ENCODE measurements at regions not wholly inside any gene's neighbourhood (a gene's known extent, or its start where the extent isn't known, plus 50 kb on each side); places are given as distances from the start of the nearest gene placed in this dataset.
A peak's percentile ranks its signal among the peaks of the same experiment; 100 is the strongest.
"Not testable (repeated sequence)": the region's sequence is repeated elsewhere in the genome, so short reads cannot be mapped to it uniquely, and the experiment has no call there.

DNA sequence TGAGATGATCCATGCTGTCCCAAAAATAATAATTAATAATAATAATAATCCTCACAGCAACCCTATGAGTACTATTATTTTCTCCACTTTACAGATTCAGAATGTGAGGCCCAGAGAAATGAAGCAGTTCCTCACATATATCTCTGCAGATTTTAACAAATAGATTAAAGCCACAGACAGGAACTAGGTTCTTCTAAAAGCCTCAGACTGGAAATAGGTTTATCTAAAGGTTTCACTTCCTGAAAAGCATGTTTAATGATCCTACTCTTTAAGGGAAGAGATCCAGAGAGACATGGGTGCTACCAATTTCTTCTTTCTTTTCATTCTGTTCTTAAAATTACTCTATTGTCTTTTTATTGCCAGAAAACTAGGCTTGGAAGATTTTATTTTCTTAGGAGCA lies 1079.4 kb upstream of the COX7C start:
- no peak for DNase-seq

DNA sequence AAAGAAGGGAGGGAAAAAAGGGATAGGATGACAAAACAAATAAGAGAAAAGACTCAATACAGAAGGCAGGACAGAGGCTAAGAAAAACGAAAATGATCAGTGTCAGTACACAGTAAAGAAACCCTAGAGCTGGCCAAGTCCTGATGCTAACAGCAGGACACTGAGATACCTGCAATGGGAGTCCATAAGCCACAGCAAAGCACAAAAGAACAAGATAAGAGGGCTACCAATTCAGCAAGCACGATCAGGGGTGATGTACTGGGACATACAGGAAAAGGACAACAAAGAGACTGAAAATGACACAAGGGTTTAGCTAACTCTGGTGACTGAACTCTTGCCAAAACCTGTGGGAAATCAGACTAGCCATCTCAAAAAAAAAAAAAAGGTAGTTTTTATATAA lies 1072.6 kb upstream of the COX7C start:
- DNase-seq: no peak

DNA sequence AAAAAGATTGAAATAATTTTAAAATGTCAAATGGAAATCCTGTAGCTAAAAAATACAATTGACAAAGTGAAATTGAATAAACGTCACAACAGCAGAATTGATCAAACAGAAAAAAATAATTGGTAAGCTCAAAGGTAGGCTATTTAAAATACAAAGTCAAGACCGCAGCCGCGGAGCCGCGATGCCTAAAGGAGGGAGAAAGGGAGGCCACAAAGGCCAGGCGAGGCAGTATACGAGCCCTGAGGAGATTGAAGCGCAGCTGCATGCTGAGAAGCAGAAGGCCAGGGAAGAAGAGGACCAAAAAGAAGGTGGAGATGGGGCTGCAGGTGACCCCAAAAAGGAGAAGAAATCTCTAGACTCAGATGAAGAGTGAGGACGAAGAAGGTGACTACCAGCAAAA lies 1068.5 kb upstream of the COX7C start:
- DNase-seq: no peak

DNA sequence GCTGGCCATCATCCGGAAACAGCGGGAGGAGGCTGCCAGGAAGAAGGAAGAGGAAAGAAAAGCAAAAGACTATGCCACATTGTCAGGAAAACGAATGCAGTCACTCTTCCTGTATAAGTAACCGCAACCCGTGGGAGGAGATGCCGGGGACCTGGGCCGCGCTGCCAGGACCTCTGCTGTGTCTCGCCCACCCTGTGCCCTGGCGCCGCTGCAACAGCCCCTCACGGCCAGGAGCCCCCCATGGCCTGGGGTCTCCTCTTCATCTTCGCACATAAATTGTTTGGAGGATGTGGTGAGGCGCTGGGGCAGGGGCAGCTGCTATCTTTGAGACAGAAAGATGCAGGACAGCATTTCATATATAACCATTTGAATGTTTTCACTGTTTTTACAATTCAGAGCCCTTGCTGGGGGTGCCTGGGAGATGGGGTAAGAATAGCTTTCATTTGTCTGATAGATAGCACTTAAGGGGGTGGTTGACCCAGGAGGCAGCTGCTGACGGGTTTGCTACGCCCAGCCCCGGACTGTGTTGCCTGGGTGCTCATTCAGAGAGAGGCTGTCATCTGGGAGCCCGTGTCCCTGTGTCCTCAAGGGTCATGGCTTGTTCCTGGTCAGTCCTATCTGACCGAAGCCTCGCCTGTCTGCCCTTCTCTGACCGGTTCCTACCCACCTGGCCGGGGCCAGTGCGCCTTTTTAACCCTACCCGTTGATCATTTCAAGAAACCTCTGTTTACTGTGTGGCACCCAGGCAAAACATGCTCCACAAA lies 1067.7 kb upstream of the COX7C start:
- no peak for DNase-seq

DNA sequence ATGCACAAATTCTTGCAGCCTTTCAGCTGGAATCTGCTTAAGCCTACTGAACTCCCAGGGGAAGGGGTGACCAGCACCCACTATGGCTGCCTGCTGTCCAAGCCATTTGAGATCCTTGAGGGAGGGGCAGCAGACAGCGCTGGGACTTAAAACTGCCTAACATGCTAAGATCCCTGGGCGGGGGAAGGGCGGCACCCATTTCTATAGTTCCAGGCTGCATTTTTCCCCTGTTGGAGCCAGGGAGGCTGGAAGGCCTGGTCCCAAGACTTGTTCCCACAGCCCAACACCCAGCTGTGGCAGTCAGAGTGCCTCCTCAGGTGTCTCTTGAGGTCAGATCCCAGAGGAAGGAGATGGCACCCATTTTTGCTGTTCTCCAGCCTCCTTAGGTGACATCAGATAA lies 1061.3 kb upstream of the COX7C start:
- no peak for DNase-seq

DNA sequence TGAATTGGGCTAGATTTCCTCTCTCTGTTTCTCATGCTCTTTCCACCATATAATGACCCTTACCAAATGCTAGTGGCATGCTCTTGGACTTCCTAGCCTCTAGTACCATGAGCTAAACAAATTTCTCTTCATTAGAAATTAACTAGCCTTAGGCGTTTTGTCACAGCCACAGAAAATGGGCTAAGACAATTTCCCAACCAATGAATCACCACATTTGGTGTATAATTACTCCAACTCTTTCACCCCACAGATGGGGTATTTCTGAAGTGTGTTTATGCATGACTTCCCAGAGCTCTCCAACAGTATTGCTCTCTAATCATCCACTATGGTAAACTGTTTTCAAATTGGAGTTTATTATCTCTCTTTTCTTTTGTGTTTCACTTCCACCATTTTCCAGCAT lies 1041.1 kb upstream of the COX7C start:
- no peak for DNase-seq

DNA sequence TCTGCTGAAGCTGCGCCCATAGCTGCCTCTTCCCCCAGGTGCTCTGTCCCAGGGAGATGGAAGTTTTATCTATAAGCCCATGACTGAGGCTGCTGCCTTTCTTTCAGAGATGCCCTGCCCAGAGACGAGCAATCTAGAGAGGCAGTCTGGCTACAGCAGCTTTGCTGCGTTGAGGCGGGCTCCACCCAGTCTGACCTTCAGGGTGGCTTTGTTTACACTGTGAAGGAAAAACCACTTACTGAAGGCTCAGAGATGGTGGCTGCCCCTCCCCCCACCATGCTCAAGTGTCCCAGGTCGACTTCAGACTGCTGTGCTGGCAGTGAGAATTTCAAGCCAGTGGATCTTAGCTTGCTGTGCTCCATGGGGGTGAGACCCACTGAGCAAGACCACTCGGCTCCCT lies 1029.9 kb upstream of the COX7C start:
- not testable (repeated sequence) for DNase-seq

DNA sequence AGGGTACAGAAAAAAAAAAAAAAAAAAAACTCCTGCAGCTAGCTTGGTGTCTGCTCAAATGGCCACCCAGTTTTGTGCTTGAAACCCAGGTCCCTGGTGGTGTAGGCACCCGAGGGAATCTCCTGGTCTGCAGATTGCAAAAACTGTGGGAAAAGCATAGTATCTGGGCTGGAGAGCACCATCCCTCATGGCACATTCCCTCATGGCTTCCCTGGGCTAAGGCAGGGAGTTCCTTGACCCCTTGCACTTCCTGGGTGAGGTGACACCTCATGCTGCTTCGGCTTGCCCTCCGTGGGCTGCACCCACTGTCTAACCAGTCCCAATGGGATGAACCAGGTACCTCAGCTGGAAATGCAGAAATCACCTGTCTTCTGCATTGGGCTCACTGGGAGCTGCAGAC lies 1029.5 kb upstream of the COX7C start:
- DNase-seq: not testable (repeated sequence)

DNA sequence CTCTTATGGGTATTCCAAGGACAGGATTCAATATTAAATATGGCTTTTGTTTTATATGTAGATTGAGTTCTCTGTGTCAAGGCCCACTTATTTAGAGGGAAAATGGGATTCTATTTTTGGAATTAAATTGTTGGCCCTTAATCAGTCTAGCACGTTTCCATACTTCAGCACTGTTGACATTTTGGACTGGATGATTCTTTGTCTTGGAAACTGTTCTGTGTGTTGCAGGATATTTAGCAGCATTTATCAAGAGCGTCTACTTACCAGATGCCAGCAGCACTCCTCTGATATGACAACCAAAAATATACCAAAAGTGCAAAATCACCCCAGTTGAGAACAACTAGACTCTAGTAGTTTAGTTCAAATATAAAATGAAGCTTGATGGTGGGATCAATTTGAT lies 1027.0 kb upstream of the COX7C start:
- no peak for DNase-seq

DNA sequence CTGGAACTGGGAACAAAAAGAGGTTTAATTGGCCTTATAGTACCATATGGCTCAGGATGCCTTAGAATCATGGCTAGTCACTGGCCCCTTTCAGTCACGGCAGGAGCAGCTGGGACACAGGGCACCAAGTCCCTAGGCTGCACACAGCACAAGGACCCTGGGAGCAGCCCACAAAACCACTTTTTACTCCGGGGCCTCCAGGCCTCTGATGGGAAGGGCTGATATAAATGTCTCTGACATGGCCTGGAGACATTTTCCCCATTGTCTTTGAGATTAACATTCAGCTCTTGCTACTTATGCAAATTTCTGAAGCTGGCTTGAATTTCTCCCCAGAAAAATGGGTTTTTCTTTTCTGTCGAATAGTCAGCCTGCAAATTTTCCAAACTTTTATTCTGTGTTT lies 1026.4 kb upstream of the COX7C start:
- no peak for DNase-seq

DNA sequence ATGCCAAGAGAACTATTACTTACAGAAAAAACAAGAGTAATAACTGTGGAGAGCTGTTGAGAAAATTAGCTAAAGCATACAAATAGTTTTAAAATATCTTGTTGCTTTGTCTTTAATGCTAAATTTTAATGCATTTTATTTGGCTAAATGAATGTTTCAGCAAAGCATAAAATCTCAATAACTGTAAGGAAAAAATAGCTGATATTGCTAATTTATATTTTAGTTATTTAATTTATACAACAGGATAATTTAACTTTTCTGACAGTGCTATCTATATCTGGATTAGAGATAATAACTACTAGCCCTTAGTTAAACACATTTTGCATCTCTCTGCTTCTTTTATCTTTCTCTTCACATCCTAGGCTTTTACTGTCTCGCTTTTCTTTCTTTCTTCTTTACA lies 1014.9 kb upstream of the COX7C start:
- no peak for DNase-seq

DNA sequence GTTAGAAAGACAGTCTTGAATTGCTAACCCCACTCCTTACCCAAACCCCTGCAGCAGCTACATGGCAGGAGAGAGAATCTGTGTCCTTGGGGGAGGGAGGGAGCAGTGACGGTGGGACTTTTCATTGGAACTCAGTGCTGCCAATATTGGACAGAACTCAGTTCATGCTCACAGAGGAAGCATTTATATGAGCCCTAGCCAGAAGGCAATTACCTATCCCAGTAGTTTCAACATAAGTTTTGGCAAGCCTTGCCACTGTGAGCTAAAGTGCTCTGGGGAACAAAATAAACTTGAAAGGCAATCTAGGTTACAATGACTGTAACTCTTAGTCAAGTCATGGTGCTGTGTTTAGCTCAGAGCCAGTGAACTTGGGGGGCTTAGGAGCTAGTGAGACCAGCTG lies 1013.4 kb upstream of the COX7C start:
- no peak for DNase-seq

DNA sequence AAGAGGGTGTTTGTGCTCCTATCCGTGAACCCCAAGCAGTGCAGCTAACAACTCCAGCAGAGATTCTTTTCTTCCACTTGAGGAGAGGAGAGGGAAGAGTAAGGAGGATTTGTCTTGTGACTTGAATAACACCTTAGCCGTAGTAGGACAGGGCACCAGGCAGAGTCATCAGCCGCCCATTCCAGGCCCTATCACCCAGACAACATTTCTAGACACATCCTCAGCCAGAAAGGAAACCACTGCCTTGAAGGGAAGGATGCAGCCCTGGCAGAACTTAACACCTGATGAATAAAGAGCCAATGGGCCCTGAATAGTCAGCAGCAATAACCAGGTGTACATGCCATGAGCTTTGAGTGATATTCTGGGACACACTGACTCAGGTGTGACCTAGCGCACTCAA lies 1013.0 kb upstream of the COX7C start:
- DNase-seq: no peak

DNA sequence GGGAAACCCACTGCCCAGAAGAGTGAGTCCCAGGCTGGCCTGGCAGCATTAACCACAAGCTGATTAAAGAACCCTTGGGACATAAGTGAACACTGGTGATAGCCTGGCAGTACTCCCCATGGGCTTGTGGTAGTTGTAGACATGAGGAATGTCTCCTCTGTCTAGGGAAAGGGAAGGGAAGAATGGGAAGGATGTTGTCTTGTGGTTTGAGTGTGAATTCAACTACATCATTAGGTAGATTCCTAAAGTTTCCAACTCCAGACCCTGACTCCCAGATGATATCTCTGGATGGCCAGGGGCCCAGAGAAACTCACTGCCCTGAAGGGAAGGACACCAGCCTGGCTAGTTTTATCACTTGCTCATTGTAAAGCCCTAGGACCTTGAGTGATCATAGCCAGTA lies 1012.4 kb upstream of the COX7C start:
- no peak for DNase-seq

DNA sequence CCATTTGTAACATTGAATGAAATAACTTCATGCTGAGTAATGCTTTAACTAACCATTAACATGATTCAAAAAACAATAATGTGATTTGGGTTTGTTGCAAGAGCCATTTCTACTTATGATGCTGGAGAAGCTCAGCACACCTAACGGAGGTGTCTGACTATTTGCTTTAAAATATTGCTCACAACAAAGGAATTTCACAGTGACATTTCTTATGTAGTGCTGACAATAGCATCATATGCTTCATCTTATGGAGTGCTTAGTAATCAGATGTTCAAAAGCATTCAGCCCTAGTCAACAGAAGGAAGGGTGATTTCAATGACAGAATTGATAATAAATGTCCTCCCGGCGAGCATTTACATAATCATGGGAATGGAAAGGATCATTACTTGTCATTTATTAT lies 1003.3 kb upstream of the COX7C start:
- no peak for DNase-seq

DNA sequence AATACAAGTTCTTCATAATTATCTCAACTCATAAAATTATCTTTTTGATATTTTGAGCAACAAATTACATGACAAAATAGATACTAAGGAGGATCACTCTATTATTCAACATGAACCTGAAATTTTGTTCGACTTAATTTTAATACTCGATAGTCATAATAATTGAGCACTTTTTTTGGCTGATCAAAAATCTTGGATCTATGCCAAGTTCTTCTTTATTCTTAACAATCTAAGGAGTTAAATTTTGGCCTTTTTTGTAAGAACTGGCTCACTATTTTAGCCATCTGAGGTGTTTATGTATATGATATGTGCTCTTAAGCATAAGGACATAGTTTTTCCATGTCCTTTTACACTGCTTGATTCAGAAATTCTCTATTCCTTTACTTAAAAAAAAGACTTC lies 996.1 kb upstream of the COX7C start:
- DNase-seq: no peak

DNA sequence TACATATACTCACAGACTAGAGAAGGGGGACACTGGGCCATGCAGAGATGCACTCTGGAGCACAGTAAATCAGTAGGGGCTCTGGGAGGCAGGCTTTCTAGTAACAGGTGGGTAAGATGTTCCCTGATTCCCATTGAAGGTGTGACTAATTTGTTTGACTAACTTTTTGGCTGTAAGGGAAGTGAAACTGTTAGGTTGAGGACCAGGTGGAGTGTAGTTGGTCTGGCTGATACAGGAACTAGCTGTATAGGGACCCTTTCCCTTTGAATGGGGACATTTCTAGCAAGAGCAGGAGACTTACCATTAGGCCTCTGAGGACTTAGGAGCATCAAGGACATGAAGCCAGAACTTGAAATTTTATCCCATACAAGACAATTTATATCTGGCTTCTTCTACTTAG lies 989.6 kb upstream of the COX7C start:
- DNase-seq: no peak

DNA sequence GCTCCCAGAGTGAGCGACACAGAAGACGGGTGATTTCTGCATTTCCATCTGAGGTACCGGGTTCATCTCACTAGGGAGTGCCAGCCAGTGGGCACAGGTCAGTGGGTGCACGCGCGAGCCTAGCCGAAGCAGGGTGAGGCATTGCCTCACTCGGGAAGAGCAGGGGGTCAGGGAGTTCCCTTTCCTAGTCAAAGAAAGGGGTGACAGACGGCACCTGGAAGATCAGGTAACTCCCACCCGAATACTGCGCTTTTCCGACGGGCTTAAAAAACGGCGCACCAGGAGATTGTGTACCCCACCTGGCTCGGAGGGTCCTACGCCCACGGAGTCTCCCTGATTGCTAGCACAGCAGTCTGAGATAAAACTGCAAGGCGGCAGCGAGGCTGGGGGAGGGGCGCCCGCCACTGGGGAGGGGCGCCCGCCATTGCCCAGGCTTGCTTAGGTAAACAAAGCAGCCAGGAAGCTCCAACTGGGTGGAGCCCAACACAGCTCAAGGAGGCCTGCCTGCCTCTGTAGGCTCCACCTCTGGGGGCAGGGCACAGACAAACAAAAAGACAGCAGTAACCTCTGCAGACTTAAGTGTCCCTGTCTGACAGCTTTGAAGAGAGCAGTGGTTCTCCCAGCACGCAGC lies 979.1 kb upstream of the COX7C start:
- DNase-seq: not testable (repeated sequence)

DNA sequence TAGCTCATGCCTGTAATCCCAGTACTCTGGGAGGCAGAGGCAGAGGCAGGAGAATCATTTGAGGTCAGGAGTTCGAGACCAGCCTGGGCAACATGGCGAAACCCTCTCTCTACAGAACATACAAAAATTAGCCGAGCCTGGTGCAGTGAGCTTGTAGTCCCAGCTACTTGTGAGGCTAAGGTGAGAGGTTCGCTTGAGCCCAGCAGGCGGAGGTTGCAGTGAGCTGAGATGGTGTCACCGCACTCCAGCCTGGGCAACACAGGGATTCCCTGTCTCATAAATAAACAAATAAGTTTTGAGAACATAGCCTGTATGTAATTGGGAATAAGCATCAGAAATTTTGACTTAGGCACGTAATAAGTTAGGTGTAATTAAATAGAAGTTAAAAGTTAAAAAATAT lies 971.7 kb upstream of the COX7C start:
- no peak for DNase-seq

DNA sequence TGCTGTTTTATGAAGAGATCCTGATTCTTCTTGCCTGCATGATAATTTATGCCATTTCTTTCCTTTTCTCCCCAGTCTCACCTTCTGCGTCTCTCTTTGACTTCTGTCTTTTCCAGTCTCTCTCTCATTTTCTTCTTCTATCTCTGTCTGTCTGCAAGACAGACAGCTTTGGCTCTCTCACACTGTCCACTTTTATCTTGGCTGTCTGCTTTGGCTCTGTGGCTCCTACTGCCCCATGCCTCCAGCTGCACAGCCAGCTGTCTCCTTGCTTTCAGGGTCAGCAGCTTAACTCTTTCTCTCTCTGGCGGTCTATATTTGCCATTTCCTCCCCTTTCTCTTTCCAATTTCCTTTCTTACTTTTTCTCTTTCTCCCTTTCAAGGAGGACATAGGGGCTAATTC lies 971.1 kb upstream of the COX7C start:
- DNase-seq: peak; percentile 12 to 26

DNA sequence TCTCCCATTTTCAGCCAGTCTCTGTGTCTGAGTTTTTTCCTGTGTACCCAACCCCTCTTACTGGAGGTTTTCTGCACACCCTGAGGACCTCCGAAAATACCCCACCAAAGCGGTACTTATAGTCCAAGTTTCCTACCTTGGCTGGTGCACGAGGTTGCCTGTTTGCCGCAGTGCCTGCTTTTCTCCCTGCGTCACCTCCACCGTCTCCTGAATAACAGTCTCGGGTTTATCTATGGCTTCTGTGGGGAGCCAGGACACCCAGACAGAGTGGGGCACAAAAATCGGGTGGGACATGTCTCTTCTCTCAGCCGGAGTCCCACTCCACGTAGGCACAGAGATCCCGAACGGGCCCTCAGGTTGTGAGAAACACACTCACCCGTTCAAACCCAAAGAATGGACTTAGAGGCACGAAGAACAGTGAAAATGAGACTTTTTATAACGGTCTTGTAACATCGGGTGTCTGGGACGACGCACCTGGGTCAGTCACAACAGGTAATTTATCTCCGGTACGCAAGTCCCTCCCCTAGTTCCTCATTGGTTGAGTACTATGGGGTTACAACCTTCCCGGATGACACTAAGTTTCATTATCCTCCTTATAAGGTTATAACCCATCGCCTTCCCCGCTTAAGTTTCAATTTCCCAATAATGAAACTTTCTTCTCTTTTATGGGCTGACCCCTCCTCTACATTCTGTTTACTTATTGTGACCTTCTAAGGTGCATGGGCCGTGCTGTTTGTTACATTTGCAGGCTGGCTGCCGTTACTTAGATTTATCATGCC lies 970.2 kb upstream of the COX7C start:
- DNase-seq: no peak

DNA sequence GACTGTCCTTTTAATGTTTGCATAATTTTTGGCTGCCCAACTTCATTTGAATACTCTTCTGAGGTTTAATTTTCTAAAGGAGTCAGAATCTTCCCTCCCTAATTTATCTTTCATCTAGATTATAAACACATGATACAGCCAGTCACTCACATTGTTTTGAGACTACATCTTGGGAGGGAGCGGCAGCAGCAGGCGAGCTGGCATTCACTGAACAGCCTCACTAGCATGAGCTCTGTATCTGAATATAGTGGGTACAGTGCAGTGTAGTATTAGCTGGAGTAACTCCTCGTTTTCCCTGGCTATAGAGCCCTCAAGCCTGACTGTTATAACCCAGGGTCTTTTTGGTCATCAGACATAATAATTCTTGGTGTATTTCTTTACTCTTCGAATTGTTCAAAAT lies 969.2 kb upstream of the COX7C start:
- no peak for DNase-seq

DNA sequence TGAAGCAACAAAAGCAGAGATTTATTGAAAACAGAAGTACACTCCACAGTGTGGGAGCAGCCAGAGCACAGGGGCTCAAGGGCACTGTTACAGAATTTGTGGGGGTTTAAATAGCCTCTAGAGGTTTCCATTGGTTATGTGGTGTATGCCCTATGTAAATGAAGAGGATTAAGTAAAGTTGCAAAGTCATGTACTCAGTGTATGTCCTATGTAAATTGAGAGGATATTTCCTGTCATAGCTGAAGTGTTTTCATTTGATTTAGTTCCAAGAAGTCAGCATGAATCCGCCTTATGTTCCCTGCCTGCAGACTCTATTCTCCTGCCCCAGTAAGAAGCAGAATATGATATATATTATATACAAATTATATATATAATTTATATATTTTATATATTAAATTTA lies 966.0 kb upstream of the COX7C start:
- no peak for DNase-seq
